GM18951 (cell line): ENCODE measurements at regions not wholly inside any gene's neighbourhood (a gene's known extent, or its start where the extent isn't known, plus 50 kb on each side); places are given as distances from the start of the nearest gene placed in this dataset.

ENCODE experiments used
- POLR2A ChIP-seq: IDR thresholded peaks from 4 replicates; pipeline ENCODE4 v1.6.1; 2011; ENCODE audit warnings: mild to moderate bottlenecking; ENCODE audit not compliant: insufficient read length, insufficient read depth; ENCODE audit errors: extremely low read depth
- in situ Hi-C: fragments of 300-500 bp; cut with MboI; formaldehyde crosslinking; loops from one replicate; pipeline ENCODE4 v1.12.0; 2022; ENCODE audit warnings: low sequenced_read_pairs, mixed read lengths, inconsistent platforms; ENCODE audit not compliant: unreplicated experiment

GRCh38 chr2:136399667-136400289 lies 281.8 kb upstream of the CXCR4 start:
- TF ChIP-seq POLR2A = no peak
- in situ Hi-C loops = loop anchor here (25.0 kb wide), 2 partner anchors 1412 to 1438 kb away; no protein-coding TSS in a partner anchor

- no peak for TF ChIP-seq POLR2A
- in situ Hi-C loops = loop anchor here (25.0 kb wide), 1 partner anchor 1408 kb away; no protein-coding TSS in a partner anchor
Observed at GRCh38 chr2:136395582-136395981, 277.6 kb upstream of the CXCR4 start.

- no peak for TF ChIP-seq POLR2A
- in situ Hi-C loops = loop anchor here (25.0 kb wide), 1 partner anchor 1407 kb away; no protein-coding TSS in a partner anchor
Observed at GRCh38 chr2:136394136-136395060, 276.4 kb upstream of the CXCR4 start.

- in situ Hi-C loops = loop anchor here (25.0 kb wide), 1 partner anchor 1406 kb away; no protein-coding TSS in a partner anchor
- no peak for TF ChIP-seq POLR2A
Observed at GRCh38 chr2:136393514-136393913, 275.6 kb upstream of the CXCR4 start.

GRCh38 chr2:136392897-136393505 lies 275.1 kb upstream of the CXCR4 start:
- no peak for TF ChIP-seq POLR2A
- in situ Hi-C loops = loop anchor here (25.0 kb wide), 1 partner anchor 1406 kb away; no protein-coding TSS in a partner anchor

- in situ Hi-C loops = loop anchor here (25.0 kb wide), 1 partner anchor 1403 kb away; no protein-coding TSS in a partner anchor
- no peak for TF ChIP-seq POLR2A
Observed at GRCh38 chr2:136389809-136390208, 271.9 kb upstream of the CXCR4 start.

GRCh38 chr2:136386046-136386445 lies 268.1 kb upstream of the CXCR4 start:
- in situ Hi-C loops = loop anchor here (25.0 kb wide), 1 partner anchor 1399 kb away; no protein-coding TSS in a partner anchor
- TF ChIP-seq POLR2A = no peak

GRCh38 chr2:136384531-136385303 lies 266.8 kb upstream of the CXCR4 start:
- no peak for TF ChIP-seq POLR2A
- in situ Hi-C loops = loop anchor here (5.0 to 25.0 kb wide), 2 partner anchors 467 to 1397 kb away; no protein-coding TSS in a partner anchor

- in situ Hi-C loops = loop anchor here (5.0 to 25.0 kb wide), 2 partner anchors 466 to 1396 kb away; no protein-coding TSS in a partner anchor
- TF ChIP-seq POLR2A = no peak
Observed at GRCh38 chr2:136383167-136383566, 265.2 kb upstream of the CXCR4 start.

GRCh38 chr2:136381722-136382633 lies 264.0 kb upstream of the CXCR4 start:
- in situ Hi-C loops = loop anchor here (5.0 to 25.0 kb wide), 2 partner anchors 465 to 1395 kb away; no protein-coding TSS in a partner anchor

GRCh38 chr2:136381245-136381644 lies 263.3 kb upstream of the CXCR4 start:
- TF ChIP-seq POLR2A = no peak
- in situ Hi-C loops = loop anchor here (5.0 to 25.0 kb wide), 2 partner anchors 464 to 1394 kb away; no protein-coding TSS in a partner anchor

More at GRCh38 chr2:136381722-136382633, 264.0 kb upstream of the CXCR4 start:
- TF ChIP-seq POLR2A = no peak
